SU-DHL-6 (cell line): ENCODE measurements at regions not wholly inside any gene's neighbourhood (a gene's known extent, or its start where the extent isn't known, plus 50 kb on each side); places are given as distances from the start of the nearest gene placed in this dataset.
"Not testable (repeated sequence)": the region's sequence is repeated elsewhere in the genome, so short reads cannot be mapped to it uniquely, and the experiment has no call there.

Source experiments
- H2AFZ ChIP-seq: fragments of 200-600 bp; sonication (generic); 2 replicates; pipeline ENCODE4 v1.6.1; 2014; ENCODE audit warnings: low read depth, mild to moderate bottlenecking, moderate library complexity, mixed read lengths, antibody characterized with exemption, low read length; ENCODE audit not compliant: severe bottlenecking
- H3F3A ChIP-seq: fragments of 200-600 bp; shearing (Covaris generic); 2 replicates; pipeline ENCODE4 v1.6.0; 2016; ENCODE audit warnings: antibody characterized with exemption, mild to moderate bottlenecking; ENCODE audit not compliant: insufficient read depth
- H3K27ac ChIP-seq: fragments of 200-600 bp; sonication (generic); 2 replicates; pipeline ENCODE4 v1.5.1; 2016; ENCODE audit warnings: low read depth, mild to moderate bottlenecking, low read length, moderate library complexity, mixed read lengths
- H3K27me3 ChIP-seq: fragments of 200-600 bp; sonication (generic), shearing (Covaris generic); 2 replicates; pipeline ENCODE4 v1.6.0; 2014; ENCODE audit warnings: mild to moderate bottlenecking, low read length
- H3K36me3 ChIP-seq: fragments of 200-600 bp; sonication (generic); 2 replicates; pipeline ENCODE4 v1.6.1; 2014; ENCODE audit warnings: mild to moderate bottlenecking, low read length, mixed read lengths
- H3K4me2 ChIP-seq: fragments of 300-600, 200-600 bp; shearing (Covaris generic), sonication (generic); 2 replicates; pipeline ENCODE4 v1.6.0; 2014; ENCODE audit warnings: low read length, low read depth, mild to moderate bottlenecking; ENCODE audit not compliant: poor library complexity, severe bottlenecking
- H3K4me3 ChIP-seq: fragments of 200-600 bp; sonication (generic); 2 replicates; pipeline ENCODE4 v1.5.1; 2014; ENCODE audit warnings: antibody characterized with exemption, low read length, mild to moderate bottlenecking, mixed read lengths; ENCODE audit not compliant: insufficient read depth, poor library complexity, severe bottlenecking
- H3K79me2 ChIP-seq: fragments of 200-600 bp; sonication (generic); 2 replicates; pipeline ENCODE4 v1.6.1; 2014; ENCODE audit warnings: mild to moderate bottlenecking, low read length, moderate library complexity; ENCODE audit not compliant: insufficient read depth
- H3K9ac ChIP-seq: fragments of 200-600 bp; sonication (generic); 2 replicates; pipeline ENCODE4 v1.7.0; 2014; ENCODE audit warnings: mild to moderate bottlenecking, low read length
- H3K9me2 ChIP-seq: fragments of 200-600 bp; sonication (generic); replicated peaks from 2 replicates; pipeline ENCODE4 v1.6.1; 2014; ENCODE audit warnings: low read length; ENCODE audit not compliant: insufficient read depth
- H3K9me3 ChIP-seq: fragments of 200-600 bp; sonication (generic); 2 replicates; pipeline ENCODE4 v1.6.1; 2014; ENCODE audit warnings: low read length, mixed read lengths; ENCODE audit not compliant: insufficient read depth
- H4K20me1 ChIP-seq: fragments of 200-600 bp; sonication (generic); 2 replicates; pipeline ENCODE4 v1.6.1; 2014; ENCODE audit warnings: low read depth, mild to moderate bottlenecking, antibody characterized with exemption, low read length, moderate library complexity, mixed read lengths
- EZH2phosphoT487 ChIP-seq: fragments of 200-600 bp; sonication (generic), shearing (Covaris generic); conservative IDR thresholded peaks from 2 replicates; pipeline ENCODE4 v1.6.1; 2018; ENCODE audit warnings: mild to moderate bottlenecking, antibody characterized with exemption, low read length, moderate library complexity, mixed read lengths
- TF ChIP-seq, protein P1 (sequence below): fragments of 200-600 bp; sonication (generic); IDR thresholded peaks from one replicate; pipeline ENCODE4 v1.5.1; 2017; ENCODE audit warnings: antibody characterized with exemption, mild to moderate bottlenecking, low read length, moderate library complexity; ENCODE audit not compliant: insufficient read depth, poor library complexity, severe bottlenecking

DNA sequence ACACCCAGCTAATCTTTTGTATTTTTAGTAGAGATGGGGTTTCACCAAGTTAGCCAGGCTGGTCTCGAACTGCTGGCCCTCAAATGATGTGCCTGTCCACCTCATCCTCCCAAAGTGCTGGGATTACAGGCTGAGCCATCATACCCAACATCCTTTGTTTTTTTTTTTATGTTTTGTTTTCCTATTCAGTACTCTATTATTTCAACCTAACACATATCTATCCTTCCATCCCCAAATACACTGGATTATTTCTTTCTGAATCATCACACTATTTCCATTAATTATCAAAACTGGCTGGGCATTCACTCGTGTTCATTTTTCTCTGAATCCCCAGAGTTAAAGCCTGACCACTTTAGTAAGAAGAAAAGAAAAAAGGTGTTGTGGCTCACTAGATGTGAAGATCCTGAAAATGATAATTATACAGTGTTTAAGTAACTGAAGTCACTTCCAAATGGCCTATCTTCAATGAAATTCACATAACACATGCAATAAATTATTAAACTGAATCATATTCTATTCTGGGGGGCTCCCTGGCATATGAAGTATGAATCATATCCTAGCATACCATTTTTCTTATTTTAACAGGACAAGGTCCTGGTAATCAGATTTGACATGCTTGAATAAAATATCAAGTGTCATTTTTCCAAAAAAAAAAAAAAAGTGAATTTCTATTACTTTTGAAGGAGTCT lies 1754.2 kb downstream of the BRINP3 start:
- Histone ChIP-seq H3K9ac (no peak overlapping the region), H3K9me2 (no peaks in the 10 kb centered on the region), H3F3A (no peaks in the 10 kb centered on the region), H4K20me1 (no peaks in the 10 kb centered on the region), H2AFZ (no peak overlapping the region), H3K27ac (no peak overlapping the region), H3K27me3 (no peaks in the 10 kb centered on the region), H3K79me2 (no peaks in the 10 kb centered on the region), H3K4me2 (no peak overlapping the region), H3K9me3 (no peaks in the 10 kb centered on the region), H3K36me3 (no peaks in the 10 kb centered on the region), H3K4me3 (no peak overlapping the region)
- TF ChIP-seq, protein P1, sequence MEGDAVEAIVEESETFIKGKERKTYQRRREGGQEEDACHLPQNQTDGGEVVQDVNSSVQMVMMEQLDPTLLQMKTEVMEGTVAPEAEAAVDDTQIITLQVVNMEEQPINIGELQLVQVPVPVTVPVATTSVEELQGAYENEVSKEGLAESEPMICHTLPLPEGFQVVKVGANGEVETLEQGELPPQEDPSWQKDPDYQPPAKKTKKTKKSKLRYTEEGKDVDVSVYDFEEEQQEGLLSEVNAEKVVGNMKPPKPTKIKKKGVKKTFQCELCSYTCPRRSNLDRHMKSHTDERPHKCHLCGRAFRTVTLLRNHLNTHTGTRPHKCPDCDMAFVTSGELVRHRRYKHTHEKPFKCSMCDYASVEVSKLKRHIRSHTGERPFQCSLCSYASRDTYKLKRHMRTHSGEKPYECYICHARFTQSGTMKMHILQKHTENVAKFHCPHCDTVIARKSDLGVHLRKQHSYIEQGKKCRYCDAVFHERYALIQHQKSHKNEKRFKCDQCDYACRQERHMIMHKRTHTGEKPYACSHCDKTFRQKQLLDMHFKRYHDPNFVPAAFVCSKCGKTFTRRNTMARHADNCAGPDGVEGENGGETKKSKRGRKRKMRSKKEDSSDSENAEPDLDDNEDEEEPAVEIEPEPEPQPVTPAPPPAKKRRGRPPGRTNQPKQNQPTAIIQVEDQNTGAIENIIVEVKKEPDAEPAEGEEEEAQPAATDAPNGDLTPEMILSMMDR, result no peak
- no peak for TF ChIP-seq EZH2phosphoT487

DNA sequence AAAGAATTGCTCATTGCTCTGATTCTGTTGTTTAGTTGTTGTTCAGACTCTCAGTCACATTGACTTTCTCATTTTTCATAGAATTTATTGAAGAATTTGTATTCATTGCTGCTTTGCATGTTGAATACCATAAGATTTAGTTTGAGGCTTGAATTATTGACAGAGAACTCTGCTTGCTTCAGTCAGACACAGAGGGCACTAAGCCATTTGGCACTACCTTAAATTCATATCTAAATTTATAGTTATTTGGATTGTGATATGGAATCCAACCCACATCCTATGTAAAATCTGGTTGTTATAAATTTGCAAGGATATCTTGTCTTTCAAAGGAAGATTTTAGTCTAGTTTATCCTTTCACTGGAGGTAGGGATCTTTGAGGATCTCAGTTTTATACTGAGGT lies 1748.6 kb downstream of the BRINP3 start:
- TF ChIP-seq, protein P1, result no peak
- no peak for TF ChIP-seq EZH2phosphoT487

DNA sequence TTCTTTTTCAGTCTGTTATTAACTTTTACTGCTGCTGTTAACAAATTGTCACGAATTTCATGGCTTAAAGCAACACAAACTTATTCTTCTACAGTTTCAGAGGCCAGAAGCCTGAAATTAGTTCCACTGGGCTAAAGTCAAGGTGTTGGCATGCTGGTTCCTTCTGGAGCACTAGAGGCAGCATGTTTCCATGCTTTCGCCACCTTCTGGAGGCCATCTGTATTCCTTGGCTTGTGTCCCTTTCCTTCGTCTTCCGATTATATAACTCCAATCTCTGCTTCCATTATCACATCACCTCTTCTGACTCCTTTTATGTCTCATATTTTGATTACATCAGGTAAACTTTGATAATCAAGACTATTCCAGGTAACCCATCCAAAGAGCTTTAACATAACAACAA lies 1742.1 kb downstream of the BRINP3 start:
- Histone ChIP-seq H3K27ac (no peak overlapping the region), H3K9ac (no peak overlapping the region), H3K79me2 (no peaks in the 10 kb centered on the region), H3F3A (no peaks in the 10 kb centered on the region), H2AFZ (no peak overlapping the region), H3K4me3 (no peak overlapping the region), H3K4me2 (no peak overlapping the region), H3K9me3 (no peaks in the 10 kb centered on the region), H3K27me3 (no peaks in the 10 kb centered on the region), H4K20me1 (no peaks in the 10 kb centered on the region), H3K9me2 (no peaks in the 10 kb centered on the region), H3K36me3 (no peaks in the 10 kb centered on the region)
- TF ChIP-seq, protein P1, result no peak
- TF ChIP-seq EZH2phosphoT487, result no peak

More for the DNA sequence above, 1748.6 kb downstream of the BRINP3 start:
- no peaks in the 10 kb centered on the region for H3K79me2 ChIP-seq
- H3K4me3 ChIP-seq, result no peak overlapping the region
- no peaks in the 10 kb centered on the region for H3K9me3 ChIP-seq
- no peaks in the 10 kb centered on the region for H3F3A ChIP-seq
- no peak overlapping the region for H3K27ac ChIP-seq
- no peaks in the 10 kb centered on the region for H3K36me3 ChIP-seq
- H2AFZ ChIP-seq, result peak overlapping the region; percentile 41
- H3K9me2 ChIP-seq, result no peaks in the 10 kb centered on the region
- H3K4me2 ChIP-seq, result no peak overlapping the region
- no peak overlapping the region for H3K9ac ChIP-seq
- H4K20me1 ChIP-seq, result no peaks in the 10 kb centered on the region
- no peaks in the 10 kb centered on the region for H3K27me3 ChIP-seq

DNA sequence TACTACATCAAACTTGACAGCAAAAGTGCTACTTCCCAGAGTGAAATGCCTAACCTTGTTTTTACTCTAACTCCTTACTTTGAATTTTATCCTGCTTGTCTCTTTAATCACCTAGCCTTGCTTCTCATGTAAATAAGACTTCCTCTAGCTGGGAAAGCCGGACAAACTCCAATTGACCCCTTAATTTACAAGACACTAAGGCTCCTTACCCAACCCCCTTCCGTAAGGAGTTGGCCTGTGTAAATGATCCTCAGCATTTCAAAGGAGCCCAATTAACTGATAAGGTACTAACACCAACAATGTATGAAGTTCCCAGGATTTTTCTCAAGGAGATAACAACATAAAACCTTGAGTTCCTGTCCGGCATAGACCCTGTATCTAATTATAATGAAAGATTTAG lies 1728.4 kb downstream of the BRINP3 start:
- not testable (repeated sequence) for H3K79me2 ChIP-seq, H3K4me3 ChIP-seq, H2AFZ ChIP-seq, H3K4me2 ChIP-seq, H3F3A ChIP-seq, H3K27ac ChIP-seq, H4K20me1 ChIP-seq, H3K36me3 ChIP-seq, H3K9me2 ChIP-seq, H3K27me3 ChIP-seq, H3K9ac ChIP-seq, H3K9me3 ChIP-seq

DNA sequence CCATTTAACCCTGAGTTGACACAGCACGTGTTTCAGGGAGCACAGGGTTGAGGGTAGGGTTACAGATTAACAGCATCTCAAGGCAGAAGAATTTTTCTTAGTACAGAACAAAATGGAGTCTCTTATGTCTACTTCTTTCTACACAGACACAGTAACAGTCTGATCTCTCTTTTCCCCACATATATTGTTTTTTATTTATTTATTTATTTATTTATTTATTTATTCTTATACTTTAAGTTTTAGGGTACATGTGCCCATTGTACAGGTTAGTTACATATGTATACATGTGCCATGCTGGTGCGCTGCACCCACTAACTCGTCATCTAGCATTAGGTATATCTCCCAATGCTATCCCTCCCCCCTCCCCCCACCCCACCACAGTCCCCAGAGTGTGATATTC lies 1725.6 kb downstream of the BRINP3 start:
- H3K27ac ChIP-seq, H3F3A ChIP-seq, H3K4me2 ChIP-seq, H3K79me2 ChIP-seq, H2AFZ ChIP-seq, H3K9ac ChIP-seq, H3K9me3 ChIP-seq, H3K4me3 ChIP-seq, H3K36me3 ChIP-seq, H4K20me1 ChIP-seq, H3K9me2 ChIP-seq, H3K27me3 ChIP-seq: not testable (repeated sequence)

DNA sequence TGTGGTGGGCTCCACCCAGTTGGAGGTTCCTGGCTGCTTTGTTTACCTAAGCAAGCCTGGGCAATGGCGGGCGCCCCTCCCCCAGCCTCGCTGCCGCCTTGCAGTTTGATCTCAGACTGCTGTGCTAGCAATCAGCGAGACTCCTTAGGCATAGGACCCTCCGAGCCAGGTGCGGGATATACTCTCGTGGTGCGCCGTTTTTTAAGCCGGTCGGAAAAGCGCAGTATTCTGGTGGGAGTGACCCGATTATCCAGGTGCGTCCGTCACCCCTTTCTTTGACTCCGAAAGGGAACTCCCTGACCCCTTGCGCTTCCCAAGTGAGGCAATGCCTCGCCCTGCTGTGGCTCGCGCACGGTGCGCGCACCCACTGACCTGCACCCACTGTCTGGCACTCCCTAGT lies 1719.9 kb downstream of the BRINP3 start:
- not testable (repeated sequence) for H3F3A ChIP-seq, H4K20me1 ChIP-seq, H2AFZ ChIP-seq, H3K9ac ChIP-seq, H3K27ac ChIP-seq, H3K4me3 ChIP-seq, H3K27me3 ChIP-seq, H3K9me3 ChIP-seq, H3K9me2 ChIP-seq, H3K36me3 ChIP-seq, H3K79me2 ChIP-seq, H3K4me2 ChIP-seq
